ENCODE measurements at regions not wholly inside any gene's neighbourhood (a gene's known extent, or its start where the extent isn't known, plus 50 kb on each side); places are given as distances from the start of the nearest gene placed in this dataset.

DNA sequence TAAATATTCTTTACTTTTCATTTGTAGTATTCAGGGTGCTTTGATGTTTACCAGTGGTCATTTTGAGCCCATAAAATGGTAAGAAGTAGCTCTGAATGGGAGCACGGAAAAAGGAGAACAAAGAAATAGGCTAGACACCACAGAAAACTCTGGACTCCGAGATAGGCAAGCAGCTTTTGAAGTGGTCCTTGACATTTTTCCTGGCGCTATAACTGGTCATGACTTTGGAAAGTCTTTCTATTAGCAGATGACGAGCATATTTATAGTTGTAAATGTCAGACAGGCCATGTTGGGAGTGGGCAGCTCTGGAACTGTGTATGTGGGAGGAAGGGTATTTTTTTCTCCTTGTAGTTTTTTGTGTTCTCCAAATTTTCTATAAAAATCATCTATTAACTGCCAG, 126.1 kb upstream of the POC5 start:
- H2AFZ ChIP-seq (ENCODE audit: low read length) = no peak overlapping the region
- no peak for TF ChIP-seq CTCF (conservative IDR thresholded peaks at IDR 0.05)

More for the DNA sequence above, 126.1 kb upstream of the POC5 start:
- H3K18ac ChIP-seq (ENCODE audit: insufficient read length, low read depth, low read length) = no peak overlapping the region
- H3K79me2 ChIP-seq (ENCODE audit: insufficient read depth, low read length) = no peaks in the 10 kb centered on the region
- H3K9me3 ChIP-seq (ENCODE audit: control insufficient read depth, low read depth, low read length) = no peaks in the 10 kb centered on the region
- H3K23ac ChIP-seq (ENCODE audit: insufficient read length, low read depth, low read length) = no peak overlapping the region
- H3K4me1 ChIP-seq (ENCODE audit: insufficient read depth, low read length) = no peaks in the 10 kb centered on the region
- no peak overlapping the region for H3T11ph ChIP-seq (ENCODE audit: low read length)
- no peak overlapping the region for H3K27ac Mint-ChIP-seq
- H3K9me3 Mint-ChIP-seq = peaks cover 0 to 18% of the 10 kb centered on the region in 2 experiments; a peak in 3 of 5 replicates
- no peak overlapping the region for H3K9ac ChIP-seq (ENCODE audit: extremely low read depth, insufficient read length, low read length)
- no peak overlapping the region for H4K5ac ChIP-seq (ENCODE audit: insufficient read length, low read depth, low read length)
- H2BK120ac ChIP-seq (ENCODE audit: low read depth, low read length, poor library complexity, severe bottlenecking) = no peak overlapping the region
- no peaks in the 10 kb centered on the region for H3K27me3 ChIP-seq (ENCODE audit: insufficient read depth, low read length)
- no peak overlapping the region for H3K4me2 ChIP-seq (ENCODE audit: insufficient read depth, insufficient read length, low read length)
- no peak overlapping the region for H3K56ac ChIP-seq (ENCODE audit: insufficient read length, low read depth, low read length)
- no peak overlapping the region for H3K4ac ChIP-seq (ENCODE audit: low read depth, low read length)
- H3K4me1 Mint-ChIP-seq = no peaks in the 10 kb centered on the region
- no peak overlapping the region for H3K4me3 Mint-ChIP-seq
- no peak overlapping the region for H3K14ac ChIP-seq (ENCODE audit: insufficient read depth, low read length)
- H3K27ac ChIP-seq (ENCODE audit: insufficient read length, low read depth, low read length) = no peak overlapping the region
- H3K27me3 Mint-ChIP-seq (ENCODE audit: low read depth) = no peaks in the 10 kb centered on the region
- DNase-seq = no peak
- no peak overlapping the region for H4K8ac ChIP-seq (replicated peaks; ENCODE audit: insufficient read length, low read depth, low read length)
- no peaks in the 10 kb centered on the region for H3K79me1 ChIP-seq (ENCODE audit: insufficient read depth, low read depth, low read length, poor library complexity, severe bottlenecking)
- H4K91ac ChIP-seq (ENCODE audit: insufficient read length, low read depth, low read length) = no peak overlapping the region
- no peaks in the 10 kb centered on the region for H4K20me1 ChIP-seq (ENCODE audit: control insufficient read depth, insufficient read depth, insufficient read length)
- H3K36me3 Mint-ChIP-seq (ENCODE audit: insufficient read depth in 1 of 3, low read depth in 3 of 3) = no peaks in the 10 kb centered on the region
- no peak overlapping the region for H2AK5ac ChIP-seq (ENCODE audit: insufficient read length, low read length)
- no peaks in the 10 kb centered on the region for H3K23me2 ChIP-seq (ENCODE audit: insufficient read length, low read depth, low read length, poor library complexity, severe bottlenecking)
- no peak overlapping the region for H2BK15ac ChIP-seq (ENCODE audit: low read depth, low read length)
- H2BK20ac ChIP-seq (ENCODE audit: low read depth, low read length, poor library complexity, severe bottlenecking) = no peak overlapping the region
- H2BK5ac ChIP-seq (ENCODE audit: insufficient read length, low read length) = no peak overlapping the region
- WGBS (ENCODE audit: extremely low coverage, insufficient read length, low lambda C conversion rate) = no CpG with 5 or more reads among the region's 4 CpGs
- no peak overlapping the region for H2BK12ac ChIP-seq (ENCODE audit: insufficient read length, low read depth, low read length)

Measured in H9 (cell line).